GM23248 (cell line): ENCODE measurements at regions not wholly inside any gene's neighbourhood (a gene's known extent, or its start where the extent isn't known, plus 50 kb on each side); places are given as distances from the start of the nearest gene placed in this dataset.

Experiments used
- DNase-seq: peaks from one replicate; pipeline ENCODE4 v3.0.0-alpha.2; 2015
- H2AFZ ChIP-seq: fragments of 200-600 bp; sonication (generic); 2 replicates; pipeline ENCODE4 v1.6.1; 2016; ENCODE audit warnings: antibody characterized with exemption
- H3F3A ChIP-seq: fragments of 200-600 bp; sonication (generic); 2 replicates; pipeline ENCODE4 v1.6.1; 2016; ENCODE audit warnings: mild to moderate bottlenecking, antibody characterized with exemption, mixed run types; ENCODE audit not compliant: insufficient read depth
- H3K27ac ChIP-seq: fragments of 200-600 bp; sonication (generic); 2 replicates; pipeline ENCODE4 v1.5.1; 2016; ENCODE audit warnings: mild to moderate bottlenecking
- H3K27me3 ChIP-seq: fragments of 200-600 bp; sonication (generic); replicated peaks from 2 replicates; pipeline ENCODE4 v1.6.1; 2016; ENCODE audit warnings: mild to moderate bottlenecking; ENCODE audit not compliant: insufficient read depth
- H3K36me3 ChIP-seq: fragments of 200-600 bp; sonication (generic); 2 replicates; pipeline ENCODE4 v1.6.1; 2016; ENCODE audit warnings: low read depth, mild to moderate bottlenecking
- H3K4me1 ChIP-seq: fragments of 200-600 bp; sonication (generic); 2 replicates; pipeline ENCODE4 v1.6.1; 2016; ENCODE audit warnings: mild to moderate bottlenecking; ENCODE audit not compliant: insufficient read depth
- H3K4me2 ChIP-seq: fragments of 200-600 bp; sonication (generic); one replicate; pipeline ENCODE4 v1.6.1; 2016; ENCODE audit warnings: mild to moderate bottlenecking; ENCODE audit not compliant: unreplicated experiment
- H3K4me3 ChIP-seq: fragments of 200-600 bp; sonication (generic); 2 replicates; pipeline ENCODE4 v1.5.1; 2016; ENCODE audit warnings: mild to moderate bottlenecking
- H3K79me2 ChIP-seq: fragments of 200-600 bp; sonication (generic); 2 replicates; pipeline ENCODE4 v1.6.1; 2016; ENCODE audit warnings: mild to moderate bottlenecking; ENCODE audit not compliant: insufficient read depth
- H3K9ac ChIP-seq: fragments of 200-600 bp; sonication (generic); 2 replicates; pipeline ENCODE4 v1.6.1; 2016; ENCODE audit warnings: mild to moderate bottlenecking
- H3K9me2 ChIP-seq: fragments of 200-600 bp; sonication (generic); 2 replicates; pipeline ENCODE4 v1.6.1; 2016; ENCODE audit warnings: mixed run types, mild to moderate bottlenecking, moderate library complexity; ENCODE audit not compliant: insufficient read depth
- H3K9me3 ChIP-seq: fragments of 200-600 bp; sonication (generic); one replicate; pipeline ENCODE4 v1.6.1; 2017; ENCODE audit warnings: low read depth
- H4K20me1 ChIP-seq: fragments of 200-600 bp; sonication (generic); 2 replicates; pipeline ENCODE4 v1.6.0; 2016; ENCODE audit not compliant: insufficient read depth
- EZH2 ChIP-seq: fragments of 200-600 bp; sonication (generic); IDR thresholded peaks from 2 replicates; pipeline ENCODE4 v1.6.1; 2018; ENCODE audit warnings: antibody characterized with exemption, mild to moderate bottlenecking; ENCODE audit not compliant: insufficient read depth, poor library complexity, severe bottlenecking
- EZH2phosphoT487 ChIP-seq: fragments of 200-600 bp; sonication (generic); IDR thresholded peaks from 2 replicates; pipeline ENCODE4 v1.6.1; 2018; ENCODE audit warnings: antibody characterized with exemption, moderate library complexity, mild to moderate bottlenecking, low read depth; ENCODE audit not compliant: insufficient read depth
- WGBS, 2 experiments: methylation state at CpG; one replicate each; pipeline ENCODE4 v1.1.6; 2015 to 2017; ENCODE audit warnings: low lambda C conversion rate in 2 of 2, low coverage in 1 of 2; ENCODE audit errors: missing lambda C conversion rate in 2 of 2; 5-methylcytosine and 5-hydroxymethylcytosine counted together
- in situ Hi-C: fragments of 300-500 bp; cut with MboI; formaldehyde crosslinking; loops from 2 replicates; pipeline ENCODE4 v1.15.0; 2020

DNA sequence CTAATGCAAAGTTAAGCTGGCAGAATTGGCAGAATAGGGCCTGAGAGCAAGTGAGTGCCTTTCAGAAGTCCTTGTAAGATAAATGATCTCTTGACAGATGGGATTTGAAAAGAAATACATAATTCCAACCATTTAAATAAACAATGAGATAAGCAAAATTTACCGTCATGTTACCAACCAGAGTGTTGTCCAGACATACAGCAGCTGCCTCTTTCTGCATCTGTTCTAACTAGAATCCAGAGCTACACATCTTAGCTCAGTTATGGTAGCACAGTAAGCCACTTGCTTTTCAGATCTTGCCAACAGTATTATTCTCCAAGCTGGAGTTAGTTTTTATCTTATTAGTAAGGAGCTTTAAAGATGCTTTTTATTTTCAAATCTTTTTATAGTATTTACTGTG, 179.6 kb downstream of the BARD1 start:
- H3K4me3 ChIP-seq: no peak overlapping the region
- no peaks in the 10 kb centered on the region for H3K79me2 ChIP-seq
- no peak for TF ChIP-seq EZH2
- TF ChIP-seq EZH2phosphoT487: no peak
- H3K27me3 ChIP-seq: no peaks in the 10 kb centered on the region; the same call in 1 of the 2 replicates
- H4K20me1 ChIP-seq: no peaks in the 10 kb centered on the region
- H3F3A ChIP-seq: no peaks in the 10 kb centered on the region
- no peaks in the 10 kb centered on the region for H3K9me3 ChIP-seq
- H3K9ac ChIP-seq: no peak overlapping the region
- 33 to 39% methylated on average over 1 of the region's 1 CpG for WGBS, 2 experiments
- H2AFZ ChIP-seq: no peak overlapping the region
- DNase-seq: no peak
- H3K4me1 ChIP-seq: peaks cover 9% of the 10 kb centered on the region
- no peak overlapping the region for H3K4me2 ChIP-seq
- in situ Hi-C loops: no loop called here
- no peaks in the 10 kb centered on the region for H3K36me3 ChIP-seq
- no peak overlapping the region for H3K27ac ChIP-seq
- H3K9me2 ChIP-seq: no peaks in the 10 kb centered on the region
